ENCODE measurements at regions not wholly inside any gene's neighbourhood (a gene's known extent, or its start where the extent isn't known, plus 50 kb on each side); places are given as distances from the start of the nearest gene placed in this dataset.

DNA sequence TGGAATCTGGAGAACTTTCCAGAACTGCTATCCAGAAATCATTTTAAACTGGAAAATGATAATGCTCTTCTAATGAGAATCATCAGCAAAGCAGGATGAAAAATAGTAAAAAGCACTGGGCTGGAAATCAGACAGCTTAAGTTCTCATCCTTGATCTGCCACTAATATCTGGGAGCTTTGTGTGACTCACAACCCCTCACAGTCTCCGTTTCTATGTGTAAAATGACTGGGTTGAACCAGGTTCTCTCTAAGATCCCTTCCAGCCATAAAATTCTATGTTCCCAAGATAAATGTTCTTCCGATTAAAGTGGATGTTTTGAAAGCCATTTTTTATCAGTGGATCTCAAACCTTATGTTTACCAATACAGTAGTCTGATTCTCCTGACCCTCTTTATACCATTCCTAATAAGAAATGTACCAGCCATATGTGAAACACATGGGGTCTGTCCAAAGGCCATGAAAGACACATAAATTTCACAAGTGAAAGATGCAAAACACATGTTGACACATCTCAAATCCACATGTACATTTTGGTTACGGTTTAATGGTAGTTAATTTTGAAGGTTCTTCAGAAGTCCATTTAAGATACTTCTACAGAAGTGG, 188.8 kb downstream of the EN1 start:
- DNase-seq, result no peak

DNA sequence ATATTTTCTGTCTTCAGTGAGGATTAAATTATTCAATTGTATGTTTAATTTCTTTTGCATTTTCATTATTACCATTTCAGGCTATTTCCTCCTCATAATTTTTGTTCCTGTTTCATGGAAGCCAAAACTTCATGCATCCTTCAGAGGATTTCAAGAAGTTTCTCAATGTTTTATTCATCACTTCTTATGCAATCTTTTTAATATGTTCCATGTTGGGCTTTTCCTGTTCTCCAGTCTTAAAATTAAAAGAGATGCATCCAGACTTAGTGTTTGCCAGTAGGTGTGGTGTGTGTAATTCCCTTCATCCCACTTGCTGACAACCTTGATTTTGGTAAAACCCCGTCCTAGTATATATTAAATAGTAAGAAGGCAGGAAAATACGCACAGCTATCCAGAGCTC, 190.0 kb downstream of the EN1 start:
- no peak for DNase-seq

DNA sequence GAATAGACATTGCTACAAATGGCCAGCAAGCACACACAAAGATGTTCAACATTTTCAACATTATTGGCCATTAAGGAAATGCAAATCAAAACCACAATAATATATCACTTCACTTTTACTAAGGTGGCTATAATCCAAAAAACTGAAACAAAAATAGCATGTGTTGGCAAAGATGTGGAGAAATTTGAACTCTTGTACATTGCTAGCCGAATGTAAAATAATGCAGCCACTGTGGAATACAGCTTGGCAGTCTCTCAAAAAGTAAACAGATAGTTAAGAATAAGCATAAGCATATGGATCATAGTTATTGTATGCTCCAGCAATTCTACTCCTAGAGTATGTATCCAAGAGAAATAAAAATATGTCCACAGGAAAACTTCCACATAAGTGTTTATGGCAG, 192.5 kb downstream of the EN1 start:
- DNase-seq, result no peak

DNA sequence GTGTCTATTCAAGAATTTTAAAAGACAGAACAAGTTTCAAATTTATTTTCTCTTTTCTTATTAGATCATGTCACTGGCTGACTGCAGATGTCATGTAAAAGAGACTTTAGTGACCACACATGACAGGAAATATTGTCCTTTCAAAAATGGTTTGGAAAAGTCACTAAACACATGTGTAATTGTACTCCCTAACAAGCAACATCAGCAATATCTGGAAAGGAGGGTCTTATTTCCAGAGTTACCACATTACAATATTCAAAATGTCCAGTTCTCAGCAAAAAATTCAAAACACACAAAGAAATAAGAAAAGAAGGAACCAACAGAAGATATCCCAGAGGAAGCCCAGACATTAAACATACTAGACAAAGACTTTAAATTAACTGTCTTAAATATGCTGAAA, 197.1 kb downstream of the EN1 start:
- DNase-seq, result no peak

DNA sequence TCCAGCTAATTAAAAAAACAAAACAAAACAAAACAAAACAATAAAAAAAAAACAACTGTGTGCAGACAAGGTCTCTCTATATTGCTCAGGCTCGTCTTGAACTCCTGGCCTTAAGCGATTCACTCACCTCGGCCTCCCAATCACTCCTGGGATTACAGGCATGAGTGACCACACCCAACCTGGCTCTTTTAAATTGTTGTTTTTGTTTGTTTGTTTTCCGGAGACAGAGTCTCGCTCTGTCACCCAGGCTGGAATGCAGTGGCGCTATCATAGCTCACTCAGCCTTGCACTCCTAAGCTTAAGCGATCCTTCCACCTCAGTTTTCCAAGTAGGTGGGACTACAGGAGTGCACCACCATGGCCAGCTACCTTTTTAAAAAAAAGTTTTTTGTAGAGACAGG, 201.6 kb downstream of the EN1 start:
- DNase-seq, result no peak

DNA sequence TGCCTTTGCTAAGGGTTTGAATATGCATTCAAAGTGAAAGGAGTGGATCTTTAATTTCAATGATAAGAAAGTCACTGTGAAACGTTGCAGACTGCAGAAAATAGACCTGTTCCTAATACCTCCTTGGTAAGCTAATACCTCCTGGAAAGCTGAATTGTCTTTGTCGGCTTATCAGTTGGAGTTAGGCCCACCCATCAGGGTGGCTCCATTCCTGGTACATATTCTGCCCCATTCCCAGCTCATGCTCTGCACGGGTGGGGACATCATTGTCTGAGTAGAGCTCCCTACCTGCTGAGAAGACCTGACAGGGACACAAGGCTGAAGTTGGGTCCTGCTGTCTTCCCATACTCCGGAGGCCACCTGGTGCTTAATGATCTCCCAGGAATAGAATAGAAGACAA, 203.3 kb downstream of the EN1 start:
- DNase-seq, result no peak

GRCh38 chr2:118643294-118643693, 204.2 kb downstream of the EN1 start:
- DNase-seq, result no peak

GRCh38 chr2:118642501-118642900, 204.9 kb downstream of the EN1 start:
- DNase-seq, result no peak

DNA sequence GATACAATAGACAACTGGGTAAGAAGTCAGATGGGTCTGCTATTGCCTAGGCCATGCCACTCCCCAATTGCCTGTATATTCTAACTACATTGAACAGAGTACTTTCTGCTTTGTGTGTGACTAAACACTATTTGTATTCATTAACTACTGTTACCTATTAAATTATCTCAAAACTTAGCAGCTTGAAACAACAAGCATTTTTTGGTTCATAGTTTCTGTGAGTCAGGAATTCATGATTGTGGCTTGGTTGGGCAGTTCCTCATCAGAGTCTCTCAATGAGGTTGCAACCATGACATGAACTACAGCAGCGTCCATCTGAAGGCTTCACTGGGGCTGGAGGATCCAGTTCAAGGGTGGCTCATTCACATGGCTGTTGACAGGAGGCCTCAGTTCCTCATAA, 205.7 kb downstream of the EN1 start:
- DNase-seq, result no peak

DNA sequence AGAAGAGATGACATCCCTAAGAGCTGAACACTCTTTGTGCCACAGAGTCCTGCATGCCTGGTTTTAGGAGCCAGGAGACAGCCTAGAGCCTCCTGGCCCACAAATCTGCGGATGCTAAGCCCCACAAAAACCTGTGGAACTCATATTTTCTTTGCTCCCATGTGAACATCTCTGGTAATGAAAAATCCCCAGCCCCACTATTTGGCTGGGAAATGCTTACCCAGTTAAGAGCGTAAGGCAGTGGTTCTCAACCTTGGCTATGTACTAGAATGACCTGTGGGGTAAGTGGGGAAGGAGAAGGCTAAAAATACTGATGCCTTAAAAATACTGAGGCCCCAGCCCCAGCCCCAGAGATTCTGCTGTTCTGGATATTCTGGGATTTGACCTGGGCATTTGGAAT, 208.1 kb downstream of the EN1 start:
- DNase-seq, result no peak

- DNase-seq, result no peak
These were observed 209.0 kb downstream of the EN1 start for GRCh38 chr2:118638453-118638852.

GRCh38 chr2:118635891-118636290, 211.6 kb downstream of the EN1 start:
- no peak for DNase-seq

DNA sequence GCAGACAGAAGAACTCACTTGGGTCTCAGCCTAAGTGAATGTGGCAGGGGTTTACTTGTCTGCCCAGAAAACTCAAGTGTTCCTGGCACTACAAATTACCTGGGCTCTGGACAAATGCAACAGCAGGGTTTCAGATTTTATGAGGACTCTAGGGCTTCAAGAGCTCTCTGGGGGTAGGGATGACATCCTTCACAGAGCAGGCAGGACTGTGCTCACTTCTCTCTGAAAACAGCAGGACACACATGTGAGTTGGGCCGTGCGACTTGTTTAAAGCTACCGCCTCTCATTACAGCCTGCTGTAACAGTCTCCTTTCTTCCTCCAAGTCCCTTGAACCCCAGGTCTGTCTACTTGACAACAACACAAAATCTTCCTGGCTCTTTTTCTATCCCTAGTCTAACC, 212.6 kb downstream of the EN1 start:
- no peak for DNase-seq

DNA sequence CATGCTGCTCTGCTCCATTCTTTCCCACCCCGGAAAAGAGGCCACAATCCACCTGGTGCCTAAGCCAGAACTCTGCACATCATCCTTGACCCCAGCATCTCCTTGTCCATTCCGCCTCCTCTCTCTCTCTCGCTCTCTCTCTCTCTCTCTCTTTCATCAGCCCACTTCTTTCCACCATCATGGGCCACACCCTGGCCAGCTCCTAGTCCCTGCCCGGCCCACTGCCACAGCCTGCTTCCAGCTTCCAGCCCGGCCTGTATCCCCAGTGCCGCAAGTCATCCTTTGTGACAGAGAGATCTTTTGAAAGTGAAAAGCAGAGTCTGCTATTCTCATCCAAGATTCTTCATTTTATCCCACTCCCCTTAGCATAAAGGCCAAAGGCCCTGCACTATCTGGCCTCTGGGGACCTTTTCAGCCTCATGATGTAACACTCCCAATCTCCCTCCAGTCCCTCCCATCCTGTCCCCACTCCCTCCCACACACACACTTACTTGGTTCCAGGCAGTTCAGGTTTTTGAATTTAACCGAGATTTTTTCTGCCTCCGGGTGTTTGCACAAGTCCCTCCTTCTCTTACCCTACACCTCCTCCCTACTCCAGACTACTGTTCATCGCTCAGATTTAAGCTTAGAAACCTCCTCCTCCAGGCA, 214.0 kb downstream of the EN1 start:
- no peak for DNase-seq

- no peak for DNase-seq
These were observed 214.5 kb downstream of the EN1 start for GRCh38 chr2:118632921-118633320.

- DNase-seq, result no peak
These were observed 220.3 kb downstream of the EN1 start for GRCh38 chr2:118627156-118627555.

DNA sequence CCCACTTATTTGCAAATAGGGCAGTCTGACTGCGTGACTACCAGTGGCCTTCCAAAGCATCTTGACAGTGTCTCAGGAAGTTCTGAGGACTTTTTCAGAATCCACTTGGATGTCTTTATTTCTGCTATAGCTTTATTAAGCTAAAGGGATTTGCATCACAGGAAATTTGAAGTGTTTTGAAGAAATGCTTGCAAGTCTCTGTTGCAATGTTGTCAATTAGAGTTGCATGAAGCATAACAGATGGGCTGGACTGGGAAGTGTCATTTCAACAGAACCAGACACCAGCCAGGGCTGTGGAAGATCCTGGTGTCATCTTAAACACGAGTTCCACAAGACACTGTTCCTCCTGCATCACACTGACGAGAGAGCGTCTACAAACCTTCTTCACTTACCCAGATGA, 224.5 kb downstream of the EN1 start:
- no peak for DNase-seq

- no peak for DNase-seq
These were observed 225.3 kb downstream of the EN1 start for GRCh38 chr2:118622108-118622507.

DNA sequence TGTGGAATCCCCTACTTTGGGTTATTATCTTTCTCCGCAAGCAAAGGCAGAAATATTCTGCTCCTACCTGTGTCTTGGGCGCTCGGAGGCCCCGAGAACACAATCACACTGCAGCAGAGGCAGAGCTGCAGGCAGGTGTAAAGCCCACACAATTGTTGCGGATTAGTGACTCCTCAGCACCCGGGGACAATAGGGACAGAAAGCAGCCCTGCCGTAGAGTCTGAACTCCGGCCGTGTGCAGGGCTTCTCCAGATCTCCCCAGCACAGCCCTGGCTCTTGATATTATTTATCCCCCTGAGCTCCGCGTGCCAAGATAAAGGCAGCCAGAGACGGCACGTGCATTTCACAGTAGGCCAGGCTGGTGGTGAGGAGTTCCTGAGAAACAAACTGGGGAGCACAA, 229.2 kb downstream of the EN1 start:
- no peak for DNase-seq

GRCh38 chr2:118616432-118616831, 231.0 kb downstream of the EN1 start:
- no peak for DNase-seq

DNA sequence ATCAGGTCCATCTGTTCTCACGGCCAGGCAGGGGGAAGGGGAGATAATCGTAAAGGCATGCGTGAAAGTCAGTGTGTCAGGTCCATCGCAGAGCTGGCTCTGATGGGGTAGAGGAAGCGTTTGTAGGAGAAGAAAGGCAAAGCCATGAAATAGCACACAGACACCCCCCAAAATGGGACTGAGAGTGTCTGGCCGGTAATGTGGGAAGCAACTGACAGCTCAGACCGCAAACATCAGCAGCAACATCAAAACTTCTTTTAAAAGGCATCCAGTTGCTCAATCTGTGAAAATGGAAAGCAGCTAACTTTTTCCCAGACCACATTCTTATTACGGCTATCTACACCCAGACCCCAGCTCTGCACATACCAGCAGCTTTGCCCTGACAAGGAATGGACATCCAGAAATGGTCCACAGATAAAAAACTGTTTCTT, 232.6 kb downstream of the EN1 start:
- no peak for DNase-seq

DNA sequence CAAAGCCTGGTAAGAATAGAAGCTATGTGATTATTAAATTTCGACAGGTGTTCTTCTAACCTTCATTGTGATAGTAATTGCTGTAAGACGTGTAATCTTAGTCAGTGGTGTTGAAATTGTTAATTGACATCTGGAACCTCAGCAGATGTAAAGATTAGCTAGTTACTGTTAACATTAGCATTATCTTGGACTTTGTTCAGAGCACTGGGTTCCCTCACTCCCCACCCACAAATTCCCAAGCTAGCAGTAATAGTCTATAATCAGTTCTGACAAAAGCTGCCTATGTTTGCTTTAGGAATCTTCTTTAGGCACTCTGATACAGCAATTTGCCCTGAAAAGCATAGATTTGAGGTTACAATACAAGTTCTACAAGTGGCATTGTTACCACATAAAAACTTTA, 233.7 kb downstream of the EN1 start:
- DNase-seq, result no peak

- no peak for DNase-seq
These were observed 235.8 kb downstream of the EN1 start for GRCh38 chr2:118611691-118612090.

DNA sequence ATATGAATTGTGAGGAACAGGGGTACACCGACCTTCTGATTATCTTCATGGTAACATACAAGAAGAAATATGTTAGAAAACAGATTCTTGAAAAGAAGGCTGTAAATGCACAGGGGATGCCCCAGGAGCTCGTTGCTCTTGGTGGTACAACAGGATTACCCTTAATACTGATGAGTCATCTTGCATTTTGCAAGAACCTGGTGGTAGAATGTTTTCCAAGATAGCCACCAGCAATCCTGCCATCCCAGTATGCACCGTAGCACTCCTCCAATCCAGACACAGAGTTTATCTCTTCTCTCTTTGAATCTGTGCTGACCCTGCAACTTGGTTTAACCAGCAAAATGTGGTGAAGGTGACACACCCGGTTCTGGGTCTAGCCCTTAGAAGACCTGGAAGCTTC, 238.3 kb downstream of the EN1 start:
- no peak for DNase-seq

- no peak for DNase-seq
These were observed 239.8 kb downstream of the EN1 start for GRCh38 chr2:118607641-118608040.
